ENCODE measurements at regions not wholly inside any gene's neighbourhood (a gene's known extent, or its start where the extent isn't known, plus 50 kb on each side); places are given as distances from the start of the nearest gene placed in this dataset.

DNA sequence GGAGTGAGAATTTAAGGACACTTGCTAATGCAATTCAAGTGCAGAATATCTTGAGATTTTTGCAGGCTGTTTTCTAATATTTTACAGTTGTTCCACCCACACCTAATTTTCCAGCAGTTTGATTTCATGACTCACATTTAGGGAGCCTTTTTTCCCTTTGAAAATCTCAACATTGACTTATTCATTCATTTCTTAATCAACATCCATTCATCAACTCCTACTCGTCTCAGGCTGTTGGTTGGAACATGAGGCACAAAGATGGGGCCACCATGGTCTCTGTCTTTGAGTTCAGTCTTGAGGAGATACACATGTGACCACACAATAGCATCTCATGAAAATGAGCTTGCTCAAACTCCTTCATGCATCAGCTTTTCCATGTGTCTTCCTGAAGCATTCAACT, 135.6 kb downstream of the UNC5CL start:
- Histone ChIP-seq H3K36me3 (ENCODE audit: insufficient read depth, low read length, poor library complexity, severe bottlenecking) (no peaks in the 10 kb centered on the region), H3K27me3 (replicated peaks; ENCODE audit: insufficient read depth, low read depth, low read length, poor library complexity) (no peaks in the 10 kb centered on the region), H3K4me3 (ENCODE audit: low read depth, low read length, poor library complexity, severe bottlenecking) (no peak overlapping the region), H3K4me1 (ENCODE audit: insufficient read depth, low read length, poor library complexity, severe bottlenecking) (no peaks in the 10 kb centered on the region), H3K9me3 (ENCODE audit: low read depth, low read length, poor library complexity, severe bottlenecking) (no peaks in the 10 kb centered on the region), H3K27ac (ENCODE audit: low read depth, low read length, poor library complexity, severe bottlenecking) (no peak overlapping the region)
- DNase-seq (ENCODE audit: low spot score): no peak
- no peak for TF ChIP-seq EZH2 (IDR thresholded peaks at IDR 0.05; ENCODE audit: borderline replicate concordance, low read depth, low read length, poor library complexity, severe bottlenecking)
- TF ChIP-seq, protein P1, sequence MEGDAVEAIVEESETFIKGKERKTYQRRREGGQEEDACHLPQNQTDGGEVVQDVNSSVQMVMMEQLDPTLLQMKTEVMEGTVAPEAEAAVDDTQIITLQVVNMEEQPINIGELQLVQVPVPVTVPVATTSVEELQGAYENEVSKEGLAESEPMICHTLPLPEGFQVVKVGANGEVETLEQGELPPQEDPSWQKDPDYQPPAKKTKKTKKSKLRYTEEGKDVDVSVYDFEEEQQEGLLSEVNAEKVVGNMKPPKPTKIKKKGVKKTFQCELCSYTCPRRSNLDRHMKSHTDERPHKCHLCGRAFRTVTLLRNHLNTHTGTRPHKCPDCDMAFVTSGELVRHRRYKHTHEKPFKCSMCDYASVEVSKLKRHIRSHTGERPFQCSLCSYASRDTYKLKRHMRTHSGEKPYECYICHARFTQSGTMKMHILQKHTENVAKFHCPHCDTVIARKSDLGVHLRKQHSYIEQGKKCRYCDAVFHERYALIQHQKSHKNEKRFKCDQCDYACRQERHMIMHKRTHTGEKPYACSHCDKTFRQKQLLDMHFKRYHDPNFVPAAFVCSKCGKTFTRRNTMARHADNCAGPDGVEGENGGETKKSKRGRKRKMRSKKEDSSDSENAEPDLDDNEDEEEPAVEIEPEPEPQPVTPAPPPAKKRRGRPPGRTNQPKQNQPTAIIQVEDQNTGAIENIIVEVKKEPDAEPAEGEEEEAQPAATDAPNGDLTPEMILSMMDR (conservative IDR thresholded peaks at IDR 0.05; ENCODE audit: low read depth, low read length): no peak
- POLR2A ChIA-PET (ENCODE audit: low non-redundant PET): no interaction called here
- intact Hi-C loops (cut with micrococcal nuclease; ENCODE audit: unreplicated experiment): no loop called here
- CTCF ChIA-PET: no interaction called here
- BruUV-seq (replicated peaks): no TSS peak

- TF ChIP-seq EZH2 (IDR thresholded peaks at IDR 0.05; ENCODE audit: borderline replicate concordance, low read depth, low read length, poor library complexity, severe bottlenecking): no peak
- TF ChIP-seq, protein P1 (conservative IDR thresholded peaks at IDR 0.05; ENCODE audit: low read depth, low read length): no peak
- CTCF ChIA-PET: interaction anchor here (0.5 kb wide), 1 partner anchor 64 kb away, joined by 8 read pairs; no protein-coding TSS in a partner anchor
- POLR2A ChIA-PET (ENCODE audit: low non-redundant PET): no interaction called here
- Histone ChIP-seq H3K27me3 (replicated peaks; ENCODE audit: insufficient read depth, low read depth, low read length, poor library complexity) (no peaks in the 10 kb centered on the region), H3K4me3 (ENCODE audit: low read depth, low read length, poor library complexity, severe bottlenecking) (no peak overlapping the region), H3K27ac (ENCODE audit: low read depth, low read length, poor library complexity, severe bottlenecking) (no peak overlapping the region), H3K36me3 (ENCODE audit: insufficient read depth, low read length, poor library complexity, severe bottlenecking) (no peaks in the 10 kb centered on the region), H3K9me3 (ENCODE audit: low read depth, low read length, poor library complexity, severe bottlenecking) (no peaks in the 10 kb centered on the region), H3K4me1 (ENCODE audit: insufficient read depth, low read length, poor library complexity, severe bottlenecking) (no peaks in the 10 kb centered on the region)
- no peak for DNase-seq (ENCODE audit: low spot score)
- intact Hi-C loops (cut with micrococcal nuclease; ENCODE audit: unreplicated experiment): no loop called here
- no TSS peak for BruUV-seq (replicated peaks)
Observed at GRCh38 chr6:40901322-40902055, 137.5 kb downstream of the UNC5CL start.

- Histone ChIP-seq H3K4me3 (ENCODE audit: low read depth, low read length, poor library complexity, severe bottlenecking) (no peak overlapping the region), H3K4me1 (ENCODE audit: insufficient read depth, low read length, poor library complexity, severe bottlenecking) (no peaks in the 10 kb centered on the region), H3K36me3 (ENCODE audit: insufficient read depth, low read length, poor library complexity, severe bottlenecking) (no peaks in the 10 kb centered on the region), H3K27ac (ENCODE audit: low read depth, low read length, poor library complexity, severe bottlenecking) (no peak overlapping the region), H3K27me3 (replicated peaks; ENCODE audit: insufficient read depth, low read depth, low read length, poor library complexity) (no peaks in the 10 kb centered on the region), H3K9me3 (ENCODE audit: low read depth, low read length, poor library complexity, severe bottlenecking) (no peaks in the 10 kb centered on the region)
- POLR2A ChIA-PET (ENCODE audit: low non-redundant PET): no interaction called here
- no peak for DNase-seq (ENCODE audit: low spot score)
- CTCF ChIA-PET: no interaction called here
- TF ChIP-seq EZH2 (IDR thresholded peaks at IDR 0.05; ENCODE audit: borderline replicate concordance, low read depth, low read length, poor library complexity, severe bottlenecking): no peak
- intact Hi-C loops (cut with micrococcal nuclease; ENCODE audit: unreplicated experiment): no loop called here
- no TSS peak for BruUV-seq (replicated peaks)
Observed at GRCh38 chr6:40900791-40901190, 138.2 kb downstream of the UNC5CL start.

DNA sequence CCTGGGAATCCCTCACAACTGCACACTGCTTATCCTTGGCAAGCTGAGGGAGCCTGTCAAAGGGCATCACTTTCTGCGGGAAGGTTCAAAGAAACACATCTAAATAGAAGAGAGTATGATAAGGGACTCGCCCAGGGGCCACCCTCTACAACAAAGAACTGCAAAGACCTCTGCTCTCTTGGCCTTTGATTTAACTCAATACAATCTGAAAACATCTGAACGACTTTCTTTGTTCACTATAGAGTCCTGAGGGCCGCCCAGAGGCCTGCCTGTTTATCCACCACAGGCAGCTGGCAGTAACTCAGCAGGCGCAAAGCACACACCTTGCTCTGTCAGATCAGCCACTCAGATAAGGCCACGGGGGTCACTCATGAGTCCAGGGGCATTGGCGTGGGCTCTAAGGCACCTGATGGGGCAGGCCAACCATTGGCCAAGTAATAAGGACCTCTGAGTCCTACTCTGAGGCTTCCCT, 139.3 kb downstream of the UNC5CL start:
- Histone ChIP-seq H3K27ac (ENCODE audit: low read depth, low read length, poor library complexity, severe bottlenecking) (no peak overlapping the region), H3K36me3 (ENCODE audit: insufficient read depth, low read length, poor library complexity, severe bottlenecking) (no peaks in the 10 kb centered on the region), H3K4me1 (ENCODE audit: insufficient read depth, low read length, poor library complexity, severe bottlenecking) (no peaks in the 10 kb centered on the region), H3K9me3 (ENCODE audit: low read depth, low read length, poor library complexity, severe bottlenecking) (no peaks in the 10 kb centered on the region), H3K27me3 (replicated peaks; ENCODE audit: insufficient read depth, low read depth, low read length, poor library complexity) (no peaks in the 10 kb centered on the region), H3K4me3 (ENCODE audit: low read depth, low read length, poor library complexity, severe bottlenecking) (no peak overlapping the region)
- no peak for TF ChIP-seq EZH2 (IDR thresholded peaks at IDR 0.05; ENCODE audit: borderline replicate concordance, low read depth, low read length, poor library complexity, severe bottlenecking)
- TF ChIP-seq, protein P1 (conservative IDR thresholded peaks at IDR 0.05; ENCODE audit: low read depth, low read length): no peak
- ChIA-PET CTCF (no interaction called here), POLR2A (ENCODE audit: low non-redundant PET) (no interaction called here)
- intact Hi-C loops (cut with micrococcal nuclease; ENCODE audit: unreplicated experiment): no loop called here
- no TSS peak for BruUV-seq (replicated peaks)
- DNase-seq (ENCODE audit: low spot score): no peak
